Endothelial cell (in vitro differentiated cells): ENCODE measurements at regions not wholly inside any gene's neighbourhood (a gene's known extent, or its start where the extent isn't known, plus 50 kb on each side); places are given as distances from the start of the nearest gene placed in this dataset.
"Not testable (repeated sequence)": the region's sequence is repeated elsewhere in the genome, so short reads cannot be mapped to it uniquely, and the experiment has no call there.

Experiments
- DNase-seq: peaks from one replicate; pipeline ENCODE4 v3.0.0; 2021; ENCODE audit warnings: low spot score
- H3K27ac Mint-ChIP-seq: one replicate; pipeline ENCODE4 v1.8.0; 2021; ENCODE audit warnings: mixed read lengths, inconsistent platforms; ENCODE audit not compliant: unreplicated experiment
- H3K27me3 Mint-ChIP-seq: one replicate; pipeline ENCODE4 v1.8.0; 2021; ENCODE audit warnings: mild to moderate bottlenecking, moderate library complexity, mixed read lengths, inconsistent platforms; ENCODE audit not compliant: unreplicated experiment
- H3K36me3 Mint-ChIP-seq: one replicate; pipeline ENCODE4 v1.8.0; 2021; ENCODE audit warnings: mild to moderate bottlenecking, low read depth, mixed read lengths, inconsistent platforms; ENCODE audit not compliant: unreplicated experiment
- H3K4me1 Mint-ChIP-seq: one replicate; pipeline ENCODE4 v1.8.0; 2021; ENCODE audit warnings: mild to moderate bottlenecking, mixed read lengths, inconsistent platforms; ENCODE audit not compliant: unreplicated experiment
- H3K4me3 Mint-ChIP-seq: one replicate; pipeline ENCODE4 v1.8.0; 2021; ENCODE audit warnings: mild to moderate bottlenecking, mixed read lengths, inconsistent platforms; ENCODE audit not compliant: unreplicated experiment
- H3K9me3 Mint-ChIP-seq: one replicate; pipeline ENCODE4 v1.8.0; 2021; ENCODE audit warnings: mixed read lengths, inconsistent platforms; ENCODE audit not compliant: unreplicated experiment
- CTCF ChIP-seq: fragments of 200-600 bp; sonication (generic); IDR thresholded peaks from one replicate; pipeline ENCODE4 v1.5.0; 2021; ENCODE audit warnings: antibody characterized with exemption; ENCODE audit not compliant: unreplicated experiment

- H3K9me3 Mint-ChIP-seq: no peaks in the 10 kb centered on the region
- peaks cover 5% of the 10 kb centered on the region for H3K27me3 Mint-ChIP-seq
- no peak for TF ChIP-seq CTCF
- no peak overlapping the region for H3K4me3 Mint-ChIP-seq
- H3K27ac Mint-ChIP-seq: no peak overlapping the region
- no peaks in the 10 kb centered on the region for H3K36me3 Mint-ChIP-seq
- DNase-seq: no peak
- no peaks in the 10 kb centered on the region for H3K4me1 Mint-ChIP-seq
These were observed 364.6 kb upstream of the SPRY2 start for GRCh38 chr13:80705371-80706163.

GRCh38 chr13:80704369-80704768 lies 363.4 kb upstream of the SPRY2 start:
- H3K4me3 Mint-ChIP-seq: no peak overlapping the region
- H3K4me1 Mint-ChIP-seq: no peaks in the 10 kb centered on the region
- no peaks in the 10 kb centered on the region for H3K36me3 Mint-ChIP-seq
- no peak for DNase-seq
- H3K27me3 Mint-ChIP-seq: peaks cover 5% of the 10 kb centered on the region
- H3K9me3 Mint-ChIP-seq: no peaks in the 10 kb centered on the region
- TF ChIP-seq CTCF: no peak
- H3K27ac Mint-ChIP-seq: no peak overlapping the region

GRCh38 chr13:80695841-80696240 lies 354.9 kb upstream of the SPRY2 start:
- no peak for DNase-seq
- no peak for TF ChIP-seq CTCF
- no peaks in the 10 kb centered on the region for H3K27me3 Mint-ChIP-seq
- H3K4me3 Mint-ChIP-seq: no peak overlapping the region
- H3K27ac Mint-ChIP-seq: no peak overlapping the region
- H3K9me3 Mint-ChIP-seq: no peaks in the 10 kb centered on the region
- H3K4me1 Mint-ChIP-seq: no peaks in the 10 kb centered on the region
- no peaks in the 10 kb centered on the region for H3K36me3 Mint-ChIP-seq

- H3K9me3 Mint-ChIP-seq, H3K4me3 Mint-ChIP-seq, H3K27ac Mint-ChIP-seq, DNase-seq, H3K27me3 Mint-ChIP-seq, H3K36me3 Mint-ChIP-seq, H3K4me1 Mint-ChIP-seq: not testable (repeated sequence)
These were observed 350.9 kb upstream of the SPRY2 start for GRCh38 chr13:80691814-80692213.

GRCh38 chr13:80690208-80690607 lies 349.3 kb upstream of the SPRY2 start:
- H3K27ac Mint-ChIP-seq: no peak overlapping the region
- no peaks in the 10 kb centered on the region for H3K4me1 Mint-ChIP-seq
- DNase-seq: no peak
- H3K36me3 Mint-ChIP-seq: no peaks in the 10 kb centered on the region
- no peaks in the 10 kb centered on the region for H3K9me3 Mint-ChIP-seq
- no peak overlapping the region for H3K4me3 Mint-ChIP-seq
- H3K27me3 Mint-ChIP-seq: no peaks in the 10 kb centered on the region
- no peak for TF ChIP-seq CTCF
